ENCODE measurements at regions not wholly inside any gene's neighbourhood (a gene's known extent, or its start where the extent isn't known, plus 50 kb on each side); places are given as distances from the start of the nearest gene placed in this dataset.

DNA sequence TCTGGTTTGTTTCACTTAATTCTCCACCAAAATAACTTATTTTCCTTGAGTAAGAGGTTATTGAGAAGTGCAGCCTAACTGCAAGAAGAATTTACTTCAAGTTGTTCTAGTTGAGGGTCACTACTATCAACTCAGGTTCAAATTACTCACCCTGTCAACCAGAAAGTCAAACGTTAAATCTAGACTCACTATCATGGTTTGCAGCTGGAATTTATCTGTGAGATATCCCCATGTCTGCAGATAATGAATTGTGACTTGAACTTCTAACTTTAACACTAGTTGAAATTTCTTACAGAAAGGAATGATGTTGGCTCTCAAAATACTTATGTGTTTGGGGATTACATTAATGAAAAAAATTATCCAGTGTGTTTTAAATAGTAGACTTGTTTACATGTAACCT is 1145.7 kb upstream of the NXPH2 start:
- DNase-seq: no peak

DNA sequence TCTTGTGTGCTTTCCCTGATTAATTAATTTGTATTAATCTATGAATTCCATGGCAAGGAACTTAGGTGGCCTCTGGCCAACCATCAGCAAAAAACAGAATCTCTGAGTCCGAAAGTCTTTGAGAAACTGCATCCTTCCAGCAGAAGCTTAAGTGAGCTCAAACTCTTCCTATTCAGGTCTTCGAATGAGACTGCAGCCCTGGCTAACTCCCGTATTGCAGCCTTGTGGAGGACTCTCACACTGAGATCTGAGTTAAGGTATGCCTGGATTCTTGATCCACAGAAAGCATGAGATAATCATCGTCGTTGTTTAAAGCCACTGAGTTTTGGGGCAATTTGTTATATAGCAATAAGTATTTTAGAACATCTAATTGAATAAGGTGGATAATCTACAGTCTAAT is 1143.9 kb upstream of the NXPH2 start:
- DNase-seq: no peak

DNA sequence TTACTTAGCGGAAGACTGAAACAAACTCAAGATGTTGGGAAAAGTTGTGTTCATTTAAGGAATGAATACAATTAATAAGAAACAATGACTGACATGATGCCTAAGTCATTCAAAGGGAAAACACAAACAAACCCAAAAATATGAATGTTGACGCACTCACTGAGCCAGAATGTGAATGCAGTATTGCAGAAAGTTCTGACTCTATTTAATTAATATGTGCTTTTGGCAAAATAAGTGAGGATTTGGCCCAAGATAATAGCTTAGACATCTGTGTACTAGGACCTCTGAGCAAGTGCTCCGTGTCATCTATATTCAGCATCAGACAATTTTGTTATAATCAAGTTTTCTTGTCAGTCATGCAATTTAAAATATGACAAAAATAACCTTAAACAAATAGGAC is 1138.8 kb upstream of the NXPH2 start:
- DNase-seq: no peak

DNA sequence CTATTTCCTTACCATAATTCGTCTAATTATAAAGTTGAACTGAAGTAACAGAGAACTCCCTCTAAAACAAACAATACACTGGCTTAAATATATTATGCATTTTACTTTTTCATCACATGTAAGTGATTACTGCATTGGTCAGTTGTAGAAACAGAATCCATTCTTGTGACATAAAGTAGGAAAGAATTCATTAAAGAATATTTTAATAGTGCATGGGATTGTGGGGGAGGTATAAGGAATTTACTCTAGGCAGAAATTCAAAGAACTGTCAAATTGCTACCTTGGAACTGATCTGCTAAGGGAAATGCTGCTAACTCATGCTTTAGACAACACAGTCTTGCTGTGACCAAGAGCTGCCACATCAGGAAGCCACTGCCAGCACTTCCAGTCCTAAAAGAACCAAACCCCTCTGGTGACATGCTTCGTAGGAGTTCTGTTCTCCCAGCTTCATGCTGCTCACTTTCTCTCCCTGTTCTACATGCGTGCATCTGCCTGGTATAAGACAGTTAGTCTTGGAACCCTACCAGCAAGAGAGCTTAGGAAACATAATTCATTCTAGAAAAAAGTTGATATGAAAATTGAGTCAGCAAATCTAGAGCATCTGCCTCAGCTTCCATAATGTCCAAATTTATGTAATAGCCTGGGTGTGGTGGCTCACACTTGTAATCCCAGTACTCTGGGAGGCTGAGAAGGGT is 1137.6 kb upstream of the NXPH2 start:
- DNase-seq: no peak

DNA sequence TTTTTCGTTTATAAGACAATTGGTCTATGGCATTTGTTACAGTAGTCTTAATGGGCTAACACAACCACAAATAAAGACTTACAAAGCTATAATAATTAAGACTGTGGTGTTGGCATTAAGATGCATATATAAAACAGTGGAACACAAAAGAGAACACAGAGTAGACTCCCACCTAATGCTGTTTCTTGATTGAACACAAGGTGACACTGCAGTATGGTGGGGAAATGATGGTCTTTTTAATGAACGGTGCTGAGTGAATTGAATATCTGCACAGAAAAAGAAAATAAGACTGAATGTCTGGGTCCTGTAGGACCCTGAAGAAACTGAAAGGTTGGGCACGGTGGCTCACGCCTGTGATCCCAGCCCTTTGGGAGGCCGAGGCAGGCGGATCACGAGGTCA is 1136.6 kb upstream of the NXPH2 start:
- no peak for DNase-seq

DNA sequence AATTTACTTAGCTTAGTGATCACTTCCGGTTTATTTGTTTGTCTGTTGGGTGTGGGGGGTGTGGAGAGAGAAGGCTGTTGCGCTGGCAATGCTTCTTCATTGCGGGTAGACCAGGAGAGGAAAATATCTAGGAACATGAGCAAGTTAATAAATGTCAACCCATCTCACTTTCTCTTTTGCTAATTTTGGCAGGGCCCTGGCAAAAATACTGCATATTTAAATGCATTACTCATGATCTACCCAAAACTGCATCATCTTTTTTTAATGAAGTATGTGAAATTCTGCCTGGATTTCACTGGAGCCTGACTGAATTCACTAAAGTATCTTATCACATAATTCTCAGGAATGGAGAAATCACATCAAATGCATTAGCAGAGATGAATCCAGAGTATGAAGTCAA is 1131.0 kb upstream of the NXPH2 start:
- no peak for DNase-seq

DNA sequence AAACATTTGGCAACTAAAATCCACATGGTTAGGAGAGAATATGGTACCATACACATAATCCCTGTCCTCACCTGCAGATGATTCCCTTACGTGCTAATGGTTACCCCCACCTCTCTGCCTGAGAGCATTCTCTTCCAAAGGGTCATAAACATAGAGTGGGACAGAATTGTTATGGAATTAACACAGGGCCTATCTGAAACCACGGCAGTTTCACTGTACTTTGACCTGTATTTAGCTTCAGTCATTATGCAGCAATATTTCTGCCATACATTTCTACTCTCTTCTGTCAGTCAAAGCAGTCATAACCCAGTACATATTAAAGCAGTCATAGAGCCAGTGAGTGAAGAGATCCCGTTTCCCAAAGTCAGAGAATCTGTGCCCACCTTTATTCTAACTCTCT is 1128.9 kb upstream of the NXPH2 start:
- no peak for DNase-seq

DNA sequence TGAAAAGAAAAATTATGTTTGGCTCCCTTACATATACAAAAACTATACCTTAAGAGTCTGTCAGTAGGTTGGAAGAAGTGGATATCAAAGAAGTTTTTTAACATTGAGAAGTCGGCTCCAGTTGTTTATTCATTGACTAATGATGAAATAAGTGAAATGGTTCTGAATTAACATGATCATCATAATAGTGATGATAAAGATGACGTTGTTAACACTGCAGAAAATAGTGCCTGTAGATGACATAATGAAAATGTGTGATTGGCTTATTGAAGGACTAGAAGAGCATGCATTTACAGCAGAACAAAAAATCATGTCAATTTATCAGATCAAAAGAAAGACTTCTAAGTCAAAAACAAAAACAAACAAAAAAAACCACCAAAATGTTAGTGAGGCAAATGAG is 1125.4 kb upstream of the NXPH2 start:
- DNase-seq: no peak

DNA sequence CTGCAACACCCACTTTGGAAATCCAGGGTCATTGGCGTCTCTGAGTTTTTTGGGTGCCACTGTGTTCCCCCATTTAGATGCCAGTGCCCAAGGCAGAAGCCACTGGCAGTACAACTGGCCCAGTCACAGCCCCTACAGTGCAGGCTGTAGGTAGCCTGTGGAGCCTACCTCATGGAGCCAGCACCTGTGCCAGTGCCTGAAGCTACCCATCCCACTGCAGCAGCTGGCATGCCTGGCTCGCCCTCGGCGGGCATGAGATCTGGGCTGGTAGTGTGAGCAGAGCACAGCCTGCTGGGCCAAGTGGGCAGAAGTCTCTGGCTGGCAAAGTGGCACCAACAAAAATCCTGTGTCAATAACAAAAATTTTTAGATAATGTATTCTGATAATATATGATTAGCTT is 1111.4 kb upstream of the NXPH2 start:
- no peak for DNase-seq

DNA sequence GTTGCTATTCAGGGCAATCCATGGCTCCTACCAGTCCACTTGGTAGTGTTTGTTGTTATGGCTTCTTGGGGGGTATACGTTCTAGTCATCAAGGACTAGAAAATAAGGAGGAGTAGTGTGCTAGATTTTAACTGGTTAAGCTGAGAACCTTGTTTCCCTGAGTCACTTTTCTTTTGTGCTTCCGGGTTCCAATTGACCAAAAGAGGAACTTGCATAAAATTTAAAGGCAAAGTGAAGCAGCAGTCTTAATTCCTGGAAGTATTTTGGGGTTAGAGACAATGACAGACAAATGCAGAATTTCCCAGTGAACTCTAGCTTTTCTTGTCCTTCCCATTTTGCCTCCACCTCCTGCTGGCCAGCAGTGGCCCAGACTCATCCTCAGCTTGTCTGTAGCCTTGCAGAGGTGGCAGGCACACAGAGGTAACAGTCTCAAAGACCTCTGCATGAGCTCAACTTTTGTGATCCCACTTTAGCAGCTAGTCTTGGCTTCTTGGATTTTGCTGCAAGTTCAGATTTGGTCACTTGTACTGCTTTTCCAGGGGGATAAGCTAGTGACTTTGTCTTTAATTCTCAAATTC is 1105.8 kb upstream of the NXPH2 start:
- DNase-seq: no peak

DNA sequence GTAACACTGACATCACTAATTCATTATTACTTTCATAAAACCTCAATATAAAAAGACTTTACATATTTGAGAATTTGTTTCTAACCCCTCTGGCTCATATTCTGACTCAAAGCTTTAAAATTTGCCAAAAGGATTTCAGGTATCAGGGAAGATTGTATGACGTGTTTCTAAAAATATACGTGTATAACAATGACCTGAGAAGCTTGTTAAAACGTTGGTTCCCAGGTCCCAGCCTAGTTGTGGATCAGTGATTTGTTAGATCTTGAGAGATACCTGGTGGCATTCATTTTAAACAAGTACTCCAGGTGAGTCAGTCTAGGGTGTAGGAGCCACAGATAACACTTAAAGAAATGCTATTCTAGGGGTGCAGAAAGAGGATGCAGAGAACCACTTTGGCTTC is 1096.8 kb upstream of the NXPH2 start:
- DNase-seq: no peak

DNA sequence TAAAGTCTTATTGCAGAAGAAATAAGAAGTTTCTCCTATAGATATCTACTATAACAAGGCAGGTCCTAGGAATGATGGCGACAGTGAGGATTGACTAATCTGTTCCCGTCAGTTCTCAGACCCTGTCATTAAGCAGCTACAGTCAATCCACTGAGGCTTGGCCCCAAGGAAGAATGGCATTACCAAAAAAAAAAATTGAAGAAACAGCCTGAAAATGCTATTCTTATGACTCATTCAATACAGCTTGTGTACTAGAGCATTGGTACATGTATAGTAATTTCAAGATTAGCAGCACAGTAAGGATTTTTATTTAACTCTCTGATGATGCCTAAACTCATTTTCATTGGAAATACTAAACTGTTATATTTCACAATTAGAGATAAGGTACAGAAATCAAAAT is 1096.1 kb upstream of the NXPH2 start:
- no peak for DNase-seq

DNA sequence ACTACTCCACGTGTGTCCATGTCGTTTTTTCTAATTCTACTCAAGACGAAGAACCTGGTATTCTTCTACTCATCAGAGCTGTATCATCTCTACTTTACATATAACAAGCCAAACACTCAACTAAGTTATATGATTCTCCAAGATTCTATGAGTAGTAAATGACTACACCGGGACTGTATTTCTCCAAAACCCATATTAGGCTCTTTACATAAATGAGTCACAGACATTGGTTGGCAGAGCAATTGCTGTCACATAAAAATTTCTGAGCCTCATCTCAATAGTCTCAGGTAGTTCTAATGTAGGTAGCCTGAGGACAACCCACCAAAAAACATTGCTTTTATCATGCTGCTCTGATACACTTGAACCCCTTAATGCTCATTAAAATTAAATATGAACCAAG is 1092.3 kb upstream of the NXPH2 start:
- no peak for DNase-seq

DNA sequence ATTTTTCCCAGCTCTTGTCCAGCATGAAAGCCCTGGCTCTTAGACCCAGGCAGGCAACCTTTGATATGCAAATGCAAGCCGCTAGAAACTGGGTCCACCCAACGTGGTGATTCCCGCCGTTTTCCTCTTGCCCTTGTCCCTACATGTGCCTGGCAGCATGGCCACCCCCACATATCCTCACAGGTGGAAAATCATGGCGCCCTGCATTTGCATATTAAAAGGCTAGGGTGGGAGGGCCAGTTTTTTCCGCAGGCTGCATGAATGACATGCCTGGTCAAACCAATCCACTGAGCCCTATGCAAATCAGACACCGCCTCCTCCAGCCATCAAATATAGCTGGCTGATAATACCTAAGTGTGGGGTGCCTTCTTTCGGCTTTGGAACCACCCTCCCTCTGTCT is 1091.8 kb upstream of the NXPH2 start:
- DNase-seq: no peak

DNA sequence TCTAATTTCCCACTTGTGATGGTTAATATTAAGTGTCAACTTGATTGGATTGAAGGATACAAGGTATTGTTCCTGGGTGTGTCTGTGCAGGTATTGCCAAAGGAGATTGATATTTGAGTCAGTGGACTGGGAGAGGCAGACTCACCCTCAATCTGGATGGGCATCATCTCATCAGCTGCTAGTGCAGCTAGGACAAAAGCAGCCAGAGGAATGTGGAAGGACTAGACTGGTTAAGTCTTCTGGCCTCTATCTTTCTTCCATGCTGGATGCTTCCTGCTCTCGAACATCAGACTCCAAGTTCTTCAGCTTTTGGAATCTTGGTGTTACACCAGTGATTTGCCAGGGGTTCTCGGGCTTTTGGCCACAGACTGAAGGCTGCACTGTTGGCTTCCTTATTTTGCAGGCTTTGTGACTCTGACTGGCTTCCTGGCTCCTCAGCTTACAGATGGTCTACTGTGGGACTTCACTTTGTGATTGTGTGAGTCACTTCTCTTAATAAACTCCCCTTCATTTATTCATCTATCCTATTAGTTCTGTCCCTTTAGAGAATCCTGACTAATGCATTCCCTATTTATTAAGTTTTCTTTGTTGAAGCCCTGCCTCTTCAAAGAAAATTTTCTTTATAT is 1087.5 kb upstream of the NXPH2 start:
- DNase-seq: no peak

DNA sequence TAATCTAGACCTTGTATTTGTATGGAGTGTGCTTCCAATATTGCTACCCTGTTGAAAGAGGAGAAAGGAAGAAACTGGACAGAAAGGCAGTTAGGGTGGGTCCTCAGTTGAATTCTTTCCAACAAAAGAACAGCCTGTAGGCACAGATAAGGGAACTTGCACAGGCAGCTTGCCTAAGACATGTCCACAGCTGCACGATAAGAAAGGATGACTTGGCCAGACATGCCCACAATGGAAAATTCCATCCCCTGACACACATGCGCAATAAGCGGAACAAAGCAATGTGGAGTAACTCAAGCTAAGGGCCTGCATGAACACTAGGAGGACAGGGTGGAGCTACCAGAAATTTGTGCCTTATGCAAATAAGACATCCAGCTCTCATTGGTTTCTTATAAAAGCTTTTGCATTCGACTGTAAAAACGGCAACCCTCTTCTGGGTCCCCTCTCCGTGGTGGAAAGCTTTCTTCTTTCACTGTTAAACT is 1084.7 kb upstream of the NXPH2 start:
- no peak for DNase-seq

DNA sequence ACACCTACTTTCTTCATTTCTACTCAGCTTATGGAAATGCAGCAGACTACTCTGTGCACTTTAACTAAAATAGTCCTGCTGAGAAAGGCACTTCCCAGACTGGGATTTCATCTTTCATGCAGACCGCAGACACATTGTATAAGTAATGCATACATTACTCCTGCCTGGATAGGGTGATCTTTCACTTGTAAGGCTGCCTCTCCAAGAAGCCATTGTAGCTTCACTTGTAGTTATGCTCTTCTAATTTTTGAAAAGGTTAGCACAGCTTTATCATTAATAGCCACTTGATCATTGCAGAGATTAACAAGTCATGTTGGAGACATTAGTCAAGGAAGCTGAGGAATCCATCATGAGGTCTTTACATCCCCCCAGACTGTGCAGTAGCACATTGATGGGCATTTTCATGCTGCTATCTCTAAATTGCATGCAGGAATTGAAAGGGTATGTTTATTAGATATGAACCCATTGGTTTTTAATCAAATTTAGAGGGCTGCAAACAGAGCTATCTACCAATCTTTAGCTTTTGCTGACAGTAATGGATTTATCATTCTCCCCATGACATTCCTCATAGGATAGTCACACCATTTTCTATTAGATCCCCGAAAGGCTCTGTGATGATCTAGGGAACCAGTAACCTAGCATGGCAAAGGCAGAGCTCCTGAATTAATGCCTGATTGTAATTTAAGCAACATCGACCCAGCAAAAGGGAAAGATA is 1074.7 kb upstream of the NXPH2 start:
- DNase-seq: no peak

DNA sequence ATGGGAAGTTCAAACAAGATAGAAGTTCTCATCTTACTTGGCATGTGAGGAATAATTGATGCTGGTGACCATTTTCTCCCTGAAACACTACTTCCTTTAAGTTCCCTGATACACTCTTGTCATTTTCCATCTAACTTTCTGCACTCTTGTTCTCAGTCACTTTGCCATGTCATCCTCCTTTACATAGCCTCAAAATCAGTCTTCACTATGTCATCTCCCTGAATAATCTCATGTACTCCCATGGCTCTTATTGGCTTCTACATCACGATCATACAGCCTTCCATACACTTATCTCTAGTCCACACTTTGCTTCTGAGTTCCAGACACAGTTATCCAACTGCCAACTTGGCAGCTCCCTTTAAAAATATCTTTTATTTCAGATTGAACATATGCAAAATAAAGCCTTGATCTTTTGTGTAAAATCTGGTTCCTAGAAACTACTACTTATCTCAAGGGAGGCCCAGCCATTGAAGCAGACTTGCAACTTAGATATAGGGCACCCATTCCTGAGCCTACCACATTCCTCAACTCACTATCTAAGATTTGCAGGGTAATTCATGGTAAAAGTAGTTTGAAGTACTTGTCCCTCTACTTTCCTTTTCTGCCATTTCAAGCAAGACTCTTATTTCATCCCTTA is 1070.2 kb upstream of the NXPH2 start:
- no peak for DNase-seq

DNA sequence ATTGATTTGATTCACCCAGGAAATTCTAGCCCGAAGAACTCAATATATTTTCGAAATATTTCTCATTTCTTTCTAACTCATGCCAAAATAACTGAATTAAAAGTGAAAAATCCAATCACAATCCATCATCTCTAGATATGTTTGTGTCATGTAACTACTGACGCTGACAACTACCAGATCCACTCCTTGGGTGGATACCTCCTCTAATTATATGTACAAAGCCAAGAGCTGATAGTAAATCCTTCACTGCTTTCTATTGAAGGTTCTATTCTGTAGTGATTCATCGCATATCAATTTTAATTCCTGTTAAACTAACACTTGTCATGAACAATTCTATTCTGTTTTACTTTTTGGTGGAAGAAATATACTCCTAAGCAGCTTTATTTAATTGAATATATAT is 1056.6 kb upstream of the NXPH2 start:
- DNase-seq: no peak

DNA sequence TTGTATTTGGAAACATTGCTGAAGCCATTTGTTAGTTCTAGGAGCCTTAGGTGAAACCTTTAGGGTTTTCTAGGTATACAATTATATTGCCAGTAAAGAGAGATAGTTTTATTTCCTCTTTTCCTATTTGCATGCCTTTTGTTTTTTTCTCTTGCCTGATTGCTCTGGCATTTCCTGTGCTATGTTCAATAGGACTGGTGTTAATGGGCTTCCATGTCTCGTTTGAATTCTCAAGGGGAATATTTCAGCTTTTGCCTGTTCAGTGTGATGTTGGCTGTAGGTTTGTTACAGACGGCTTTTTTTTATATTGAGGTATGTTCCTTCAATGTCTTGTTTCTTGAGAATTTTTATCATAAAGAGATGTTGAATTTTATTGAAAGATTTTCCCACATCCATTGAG is 1054.9 kb upstream of the NXPH2 start:
- DNase-seq: no peak

DNA sequence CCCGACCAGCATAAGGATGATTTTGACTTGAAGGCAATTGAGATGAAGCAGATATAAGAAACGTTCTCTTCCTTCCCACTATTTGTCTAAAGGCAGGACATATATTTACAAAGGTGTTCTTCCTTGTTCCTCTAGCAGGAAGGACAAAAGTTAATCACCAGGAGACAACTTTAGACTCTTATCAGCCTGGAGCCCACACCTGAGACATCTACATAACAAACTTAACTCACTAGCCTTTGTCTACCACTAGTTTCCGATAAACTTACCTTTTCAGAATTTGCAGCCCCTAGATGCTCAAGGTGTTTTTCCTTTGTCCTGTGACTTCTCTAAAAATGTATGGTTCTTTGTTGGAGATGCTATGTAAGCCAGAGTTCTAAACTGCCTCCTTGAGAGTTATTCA is 1047.8 kb upstream of the NXPH2 start:
- DNase-seq: no peak

DNA sequence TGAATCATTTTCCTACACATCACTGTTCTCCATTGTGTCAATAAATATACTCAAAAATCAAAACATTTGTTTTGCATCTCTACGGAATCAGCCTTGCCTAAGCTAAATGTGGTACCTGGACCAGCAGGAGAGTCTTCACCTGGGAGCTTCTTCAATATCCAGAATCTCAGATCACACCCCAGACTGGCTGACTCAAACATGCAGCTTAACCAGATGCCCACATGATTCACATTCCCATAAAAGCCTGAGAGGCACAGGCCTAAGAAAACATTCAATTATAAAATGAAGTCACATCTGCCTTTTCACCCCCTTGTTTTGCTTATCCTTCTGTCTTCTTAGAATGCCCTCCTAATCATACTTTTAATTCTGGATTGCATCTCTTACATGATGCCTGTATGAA is 1045.5 kb upstream of the NXPH2 start:
- no peak for DNase-seq

DNA sequence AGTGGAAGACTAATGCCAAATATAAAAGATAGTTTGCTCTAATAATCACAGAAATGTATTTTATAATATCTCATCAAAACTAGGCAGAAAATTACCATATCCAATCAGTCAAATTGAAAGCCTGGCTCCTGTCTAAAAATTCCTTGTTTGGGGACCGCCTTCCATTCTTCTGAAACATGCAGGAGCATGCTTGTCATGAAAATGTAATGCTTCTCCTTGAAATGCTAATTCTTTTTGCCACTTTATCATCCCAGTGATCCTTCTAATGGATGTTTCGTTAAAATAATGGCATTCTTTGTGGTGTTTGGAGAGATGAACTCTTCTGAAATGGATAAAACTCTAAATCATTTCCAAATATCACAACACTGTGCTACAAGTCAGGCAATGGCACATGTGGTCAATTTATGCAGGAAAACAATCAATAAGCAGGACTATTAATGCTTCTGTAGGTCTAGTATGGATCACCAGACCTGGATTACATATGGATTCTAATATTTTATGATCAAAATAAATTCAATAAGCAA is 1039.1 kb upstream of the NXPH2 start:
- no peak for DNase-seq
